Urinary bladder (tissue), 3 donors: ENCODE measurements at regions not wholly inside any gene's neighbourhood (a gene's known extent, or its start where the extent isn't known, plus 50 kb on each side); places are given as distances from the start of the nearest gene placed in this dataset.
"Not testable (repeated sequence)": the region's sequence is repeated elsewhere in the genome, so short reads cannot be mapped to it uniquely, and the experiment has no call there.

ENCODE experiments used
- DNase-seq: peaks from one replicate; pipeline ENCODE4 v3.0.0-alpha.2; 2015; ENCODE audit errors: extremely low spot score
- H3K27ac ChIP-seq: one replicate; pipeline ENCODE4 v1.5.1; 2013; ENCODE audit warnings: low read depth, mild to moderate bottlenecking, moderate library complexity
- H3K36me3 ChIP-seq: one replicate; pipeline ENCODE4 v1.6.1; 2013; ENCODE audit warnings: mild to moderate bottlenecking, moderate library complexity; ENCODE audit not compliant: insufficient read depth
- H3K4me1 ChIP-seq: one replicate; pipeline ENCODE4 v1.6.1; 2013; ENCODE audit warnings: mild to moderate bottlenecking, moderate library complexity; ENCODE audit not compliant: insufficient read depth
- H3K4me3 ChIP-seq: one replicate; pipeline ENCODE4 v1.5.1; 2013; ENCODE audit warnings: low read depth, low read length
- WGBS: extraction: QIAGEN DNeasy Blood & Tissue Kit; methylation state at CpG from one replicate; pipeline ENCODE4 v1.1.7; 2013; 5-methylcytosine and 5-hydroxymethylcytosine counted together
- donor health status: healthy with polysubstance abuse.
- donor health status: healthy.

DNA sequence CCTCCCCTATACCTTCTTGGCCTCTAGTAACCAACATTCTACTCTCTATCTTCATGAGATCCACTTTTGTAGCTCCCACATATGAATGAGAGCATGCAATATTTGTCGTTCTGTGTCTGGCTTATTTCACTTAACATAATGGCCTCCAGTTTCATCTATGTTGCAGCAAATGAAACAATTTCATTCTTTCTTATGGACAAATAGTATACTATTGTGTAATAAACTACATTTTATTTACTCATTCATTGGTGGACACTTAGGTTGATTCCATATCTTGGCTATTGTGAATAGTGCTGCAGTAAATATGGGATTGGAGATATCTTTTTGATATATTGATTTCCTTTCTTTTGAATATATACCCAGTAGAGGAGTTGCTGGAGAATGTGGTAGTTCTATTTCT lies 151.1 kb downstream of the JRKL start:
- 89% methylated on average over 1 of the region's 1 CpG for WGBS
- H3K36me3 ChIP-seq, result peaks cover 1% of the 10 kb centered on the region
- H3K4me1 ChIP-seq, result no peaks in the 10 kb centered on the region
- H3K27ac ChIP-seq, result no peak overlapping the region
- no peak for DNase-seq
- H3K4me3 ChIP-seq, result no peak overlapping the region

GRCh38 chr11:96543177-96543576 lies 153.4 kb downstream of the JRKL start:
- 85% methylated on average over 3 of the region's 3 CpGs for WGBS
- H3K4me1 ChIP-seq, result no peaks in the 10 kb centered on the region
- DNase-seq, result no peak

GRCh38 chr11:96545192-96545591 lies 155.4 kb downstream of the JRKL start:
- 66% methylated on average over 8 of the region's 8 CpGs for WGBS

More at GRCh38 chr11:96543177-96543576, 153.4 kb downstream of the JRKL start:
- H3K27ac ChIP-seq, result no peak overlapping the region
- no peak overlapping the region for H3K4me3 ChIP-seq
- peaks cover 1% of the 10 kb centered on the region for H3K36me3 ChIP-seq

DNA sequence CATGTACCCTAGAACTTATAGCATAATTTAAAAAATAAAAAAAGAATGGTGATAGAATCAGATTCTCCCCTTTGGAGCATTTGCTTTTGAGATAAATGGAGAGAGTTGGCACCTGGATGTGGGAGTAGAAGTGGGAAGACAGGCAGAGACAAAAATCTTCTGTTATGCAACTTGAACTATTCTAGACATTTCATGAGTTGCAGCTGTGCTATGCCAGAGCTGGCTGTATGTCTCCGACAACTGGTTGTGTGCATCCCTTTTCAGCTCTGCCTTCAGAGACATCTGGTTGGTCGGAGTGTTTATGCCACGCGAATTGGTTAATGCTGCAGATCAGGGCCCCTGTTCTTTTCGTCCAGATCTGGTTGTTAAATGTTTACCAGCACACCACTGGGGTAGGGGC lies 161.3 kb downstream of the JRKL start:
- Histone ChIP-seq H3K4me1 (no peaks in the 10 kb centered on the region), H3K27ac (no peak overlapping the region), H3K4me3 (no peak overlapping the region), H3K36me3 (no peaks in the 10 kb centered on the region)
- no peak for DNase-seq
- 54% methylated on average over 5 of the region's 5 CpGs for WGBS

More at GRCh38 chr11:96545192-96545591, 155.4 kb downstream of the JRKL start:
- not testable (repeated sequence) for DNase-seq, H3K27ac ChIP-seq, H3K4me1 ChIP-seq, H3K36me3 ChIP-seq, H3K4me3 ChIP-seq

- no peak overlapping the region for H3K4me3 ChIP-seq
- WGBS, result 76% methylated on average over 5 of the region's 5 CpGs
- no peak for DNase-seq
- no peaks in the 10 kb centered on the region for H3K4me1 ChIP-seq
- no peaks in the 10 kb centered on the region for H3K36me3 ChIP-seq
- no peak overlapping the region for H3K27ac ChIP-seq
Observed at GRCh38 chr11:96554236-96554820, 164.5 kb downstream of the JRKL start.

DNA sequence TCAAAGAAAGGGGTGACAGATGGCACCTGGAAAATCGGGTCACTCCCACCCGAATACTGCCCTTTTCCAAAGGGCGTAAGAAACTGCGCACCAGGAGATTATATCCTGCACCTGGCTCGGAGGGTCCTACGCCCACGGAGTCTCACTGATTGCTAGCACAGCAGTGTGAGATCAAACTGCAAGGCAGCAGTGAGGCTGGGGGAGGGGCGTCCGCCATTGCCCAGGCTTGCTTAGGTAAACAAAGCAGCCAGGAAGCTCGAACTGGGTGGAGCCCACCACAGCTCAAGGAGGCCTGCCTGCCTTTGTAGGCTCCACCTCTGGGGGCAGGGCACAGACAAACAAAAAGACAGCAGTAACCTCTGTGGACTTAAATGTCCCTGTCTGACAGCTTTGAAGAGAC lies 166.0 kb downstream of the JRKL start:
- DNase-seq, H3K4me1 ChIP-seq, H3K36me3 ChIP-seq, H3K4me3 ChIP-seq, H3K27ac ChIP-seq: not testable (repeated sequence)
- WGBS, result 89% methylated on average over 9 of the region's 10 CpGs

DNA sequence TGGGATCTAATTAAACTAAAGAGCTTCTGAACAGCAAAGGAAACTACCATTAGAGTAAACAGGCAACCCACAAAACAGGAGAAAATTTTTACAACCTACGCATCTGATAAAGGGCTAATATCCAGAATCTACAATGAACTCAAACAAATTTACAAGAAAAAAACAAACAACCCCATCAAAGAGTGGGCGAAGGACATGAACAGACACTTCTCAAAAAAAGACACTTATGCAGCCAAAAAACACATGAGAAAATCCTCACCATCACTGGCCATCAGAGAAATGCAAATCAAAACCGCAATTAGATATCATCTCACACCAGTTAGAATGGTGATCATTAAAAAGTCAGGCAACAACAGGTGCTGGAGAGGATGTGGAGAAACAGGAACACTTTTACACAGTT lies 170.9 kb downstream of the JRKL start:
- H3K4me1 ChIP-seq, H3K27ac ChIP-seq, H3K4me3 ChIP-seq, DNase-seq, H3K36me3 ChIP-seq: not testable (repeated sequence)
- WGBS, result 96% methylated on average over 3 of the region's 3 CpGs

DNA sequence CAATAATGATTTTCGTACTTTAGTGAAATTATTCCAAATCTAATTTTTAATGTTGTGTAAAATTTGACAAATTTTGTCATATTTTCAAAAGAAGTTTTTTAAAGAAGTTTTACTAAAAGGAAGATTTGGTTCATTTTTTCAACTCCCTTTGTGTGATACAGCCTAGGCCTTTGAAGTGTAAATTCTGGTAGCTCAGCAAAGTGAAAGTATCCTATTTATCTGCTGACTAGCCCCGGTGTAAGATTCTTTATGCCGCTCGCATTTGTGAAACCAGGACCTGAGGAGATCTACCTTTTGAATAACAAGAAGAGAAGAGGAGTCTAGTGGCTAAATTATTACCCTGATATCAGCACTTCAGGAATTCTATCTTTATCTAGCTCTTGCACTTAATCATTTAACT lies 177.4 kb downstream of the JRKL start:
- no peak for DNase-seq
- no peaks in the 10 kb centered on the region for H3K36me3 ChIP-seq
- no peak overlapping the region for H3K4me3 ChIP-seq
- WGBS, result 53% methylated on average over 4 of the region's 4 CpGs
- H3K4me1 ChIP-seq, result no peaks in the 10 kb centered on the region
- no peak overlapping the region for H3K27ac ChIP-seq

DNA sequence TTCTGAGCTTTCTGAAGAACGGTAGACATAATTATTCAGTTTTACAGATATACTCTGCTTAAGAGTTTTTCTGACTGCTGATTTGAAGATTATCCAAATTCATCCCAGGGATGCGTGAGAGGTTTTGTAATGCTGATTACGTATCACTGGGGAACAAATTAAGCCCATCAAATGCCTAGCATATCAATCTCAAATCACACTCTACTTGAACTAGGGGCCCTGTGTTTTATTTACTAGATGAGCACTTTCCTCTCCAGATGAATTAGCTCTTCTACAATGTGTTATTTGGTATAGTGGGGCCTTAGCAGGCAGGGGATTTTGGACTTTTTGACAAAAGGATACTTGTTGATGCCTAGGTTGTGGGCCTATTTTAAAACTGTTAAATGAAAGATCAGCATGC lies 177.9 kb downstream of the JRKL start:
- Histone ChIP-seq H3K36me3 (no peaks in the 10 kb centered on the region), H3K27ac (no peak overlapping the region), H3K4me3 (no peak overlapping the region), H3K4me1 (no peaks in the 10 kb centered on the region)
- no peak for DNase-seq
- WGBS, result 38% methylated on average over 3 of the region's 3 CpGs

GRCh38 chr11:96576383-96576782 lies 186.6 kb downstream of the JRKL start:
- Histone ChIP-seq H3K4me3 (no peak overlapping the region), H3K36me3 (no peaks in the 10 kb centered on the region), H3K27ac (no peak overlapping the region), H3K4me1 (no peaks in the 10 kb centered on the region)
- 93% methylated on average over 2 of the region's 2 CpGs for WGBS
- no peak for DNase-seq

DNA sequence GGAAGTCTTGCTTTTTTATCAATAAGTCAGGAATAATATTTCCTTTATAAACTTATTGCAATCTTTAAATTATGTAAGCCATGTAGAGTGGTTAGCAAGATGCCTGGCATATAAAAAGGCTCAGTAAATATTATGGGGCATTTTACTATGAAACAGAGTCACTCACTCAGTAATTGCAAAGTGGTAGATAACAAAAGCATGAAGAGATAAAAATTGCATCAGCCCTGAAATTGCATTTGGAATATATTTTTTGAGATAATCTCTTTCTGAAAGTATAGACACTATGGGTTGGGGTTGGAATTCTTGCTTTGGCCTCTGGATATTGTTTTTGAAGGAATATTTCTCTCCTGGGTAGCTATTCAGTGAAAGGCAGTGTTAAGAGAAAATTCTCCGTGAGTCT lies 188.6 kb downstream of the JRKL start:
- WGBS, result 87% methylated on average over 1 of the region's 1 CpG
- H3K4me1 ChIP-seq, result no peaks in the 10 kb centered on the region
- H3K36me3 ChIP-seq, result no peaks in the 10 kb centered on the region
- no peak overlapping the region for H3K27ac ChIP-seq
- H3K4me3 ChIP-seq, result no peak overlapping the region
- no peak for DNase-seq

- no peak overlapping the region for H3K4me3 ChIP-seq
- no peaks in the 10 kb centered on the region for H3K36me3 ChIP-seq
- no peaks in the 10 kb centered on the region for H3K4me1 ChIP-seq
- no peak overlapping the region for H3K27ac ChIP-seq
- no peak for DNase-seq
Observed at GRCh38 chr11:96579656-96580055, 189.8 kb downstream of the JRKL start.

GRCh38 chr11:96580476-96581040 lies 190.7 kb downstream of the JRKL start:
- H3K36me3 ChIP-seq, result no peaks in the 10 kb centered on the region
- 50% methylated on average over 5 of the region's 5 CpGs for WGBS
- DNase-seq, result no peak
- H3K4me1 ChIP-seq, result no peaks in the 10 kb centered on the region
- no peak overlapping the region for H3K4me3 ChIP-seq
- H3K27ac ChIP-seq, result no peak overlapping the region

DNA sequence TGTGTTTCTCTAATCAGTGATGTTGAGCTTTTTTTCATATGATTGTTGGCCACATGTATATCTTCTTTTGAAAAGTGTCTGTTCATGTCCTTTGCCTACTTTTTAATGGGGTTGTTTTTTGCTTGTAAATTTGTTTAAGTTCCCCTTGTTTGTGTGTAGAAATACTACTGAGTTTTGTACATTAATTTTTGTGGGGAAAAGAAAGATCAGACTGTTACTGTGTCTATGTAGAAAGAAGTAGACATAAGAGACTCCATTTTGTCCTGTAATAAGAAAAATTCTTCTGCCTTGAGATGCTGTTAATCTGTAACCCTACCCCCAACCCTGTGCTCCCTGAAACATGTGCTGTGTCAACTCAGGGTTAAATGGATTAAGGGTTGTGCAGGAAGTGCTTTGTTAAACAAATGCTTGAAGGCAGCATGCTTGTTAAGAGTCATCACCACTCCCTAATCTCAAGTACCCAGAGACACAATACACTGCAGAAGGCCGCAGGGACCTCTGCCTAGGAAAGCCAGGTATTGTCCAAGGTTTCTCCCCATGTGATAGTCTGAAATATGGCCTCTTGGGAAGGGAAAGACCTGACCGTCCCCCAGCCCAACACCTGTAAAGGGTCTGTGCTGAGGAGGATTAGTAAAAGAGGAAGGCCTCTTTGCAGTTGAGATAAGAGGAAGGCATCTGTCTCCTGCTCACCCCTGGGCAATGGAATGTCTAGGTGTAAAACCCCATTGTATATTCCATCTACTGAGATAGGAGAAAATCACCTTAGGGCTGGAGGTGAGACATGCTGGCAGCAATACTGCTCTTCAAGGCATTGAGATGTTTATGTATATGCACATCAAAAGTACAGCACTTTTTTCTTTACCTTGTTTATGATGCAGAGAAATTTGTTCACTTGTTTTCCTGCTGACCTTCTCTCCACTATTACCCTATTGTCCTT lies 196.4 kb downstream of the JRKL start:
- 30% methylated on average over 2 of the region's 2 CpGs for WGBS
- DNase-seq, H3K4me3 ChIP-seq, H3K27ac ChIP-seq, H3K4me1 ChIP-seq, H3K36me3 ChIP-seq: not testable (repeated sequence)
